GM21825 (cell line): ENCODE measurements at regions not wholly inside any gene's neighbourhood (a gene's known extent, or its start where the extent isn't known, plus 50 kb on each side); places are given as distances from the start of the nearest gene placed in this dataset.

Experiments used
- ATAC-seq: cut with Tn5 transposase; IDR thresholded peaks from one replicate; pipeline ENCODE4 v1.9.1; 2021; ENCODE audit warnings: mild to moderate bottlenecking, moderate library complexity; ENCODE audit not compliant: unreplicated experiment

DNA sequence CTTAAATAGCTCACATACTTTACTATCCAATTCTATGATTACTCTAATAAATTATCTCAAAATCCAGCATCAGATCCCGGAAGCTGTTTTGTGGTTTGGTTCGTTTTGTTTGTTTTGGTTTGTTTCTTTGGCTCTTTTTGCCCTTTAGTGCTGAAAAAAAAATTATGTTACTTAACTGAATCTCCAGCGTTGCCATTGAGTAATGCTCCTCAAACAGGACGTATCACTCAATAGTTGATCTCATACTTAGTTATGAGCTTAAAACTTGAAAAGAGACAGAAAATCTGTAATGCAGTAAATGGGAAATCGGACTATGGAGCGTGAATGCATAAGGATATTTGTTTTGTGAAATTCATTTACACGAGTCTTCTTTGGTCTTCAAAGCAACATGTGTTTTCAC lies 533.8 kb upstream of the TMPRSS15 start:
- no peak for ATAC-seq

DNA sequence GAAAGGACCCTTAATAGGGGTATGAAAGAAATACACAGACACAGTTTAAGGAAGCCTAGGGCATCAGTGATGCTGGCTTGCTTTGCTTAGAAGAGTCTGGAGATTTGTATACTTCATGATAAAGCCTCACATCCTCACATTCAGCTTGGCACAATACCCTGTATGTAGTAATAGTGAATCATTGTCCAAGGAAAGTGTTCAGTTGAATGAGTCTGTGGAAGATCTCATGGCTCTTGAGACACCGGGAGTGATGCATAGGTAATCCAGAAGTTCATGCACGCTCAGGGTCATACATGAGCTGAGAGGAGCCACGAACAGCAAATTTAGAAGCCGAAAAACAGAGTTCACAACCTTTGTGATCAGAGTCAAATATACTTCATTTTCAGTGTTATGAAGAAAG lies 537.2 kb upstream of the TMPRSS15 start:
- ATAC-seq: no peak

DNA sequence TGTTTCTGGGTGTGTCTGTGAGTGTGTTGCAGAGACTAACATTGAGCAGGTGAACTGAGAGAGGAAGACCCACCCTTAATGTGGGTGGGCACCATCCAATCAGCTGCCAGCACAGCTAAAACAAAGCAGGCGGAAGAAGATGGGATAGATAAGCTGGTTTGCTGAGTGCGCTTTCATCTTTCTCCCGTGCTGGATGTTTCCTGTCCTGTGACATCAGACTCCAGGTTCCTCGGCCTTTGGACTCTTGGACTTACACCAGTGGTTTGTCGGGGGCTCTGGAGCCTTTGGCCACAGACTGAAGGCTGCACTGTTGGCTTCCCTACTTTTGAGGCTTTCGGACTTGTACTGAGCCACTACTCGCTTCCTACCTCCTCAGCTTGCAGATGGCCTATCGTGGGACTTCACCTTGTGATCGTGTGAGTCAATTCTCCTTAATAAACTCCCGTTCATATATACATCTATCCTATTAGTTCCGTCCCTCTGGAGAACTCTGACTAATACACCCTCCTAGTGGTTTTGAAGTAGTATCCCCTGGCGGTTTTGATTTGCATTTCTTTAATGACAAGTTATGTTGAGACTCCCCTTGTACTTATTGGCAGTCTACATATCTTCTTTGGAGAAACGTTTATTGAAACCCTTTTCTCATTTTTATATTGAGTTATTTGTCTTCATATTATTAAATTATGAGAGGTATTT lies 546.6 kb upstream of the TMPRSS15 start:
- ATAC-seq: no peak

DNA sequence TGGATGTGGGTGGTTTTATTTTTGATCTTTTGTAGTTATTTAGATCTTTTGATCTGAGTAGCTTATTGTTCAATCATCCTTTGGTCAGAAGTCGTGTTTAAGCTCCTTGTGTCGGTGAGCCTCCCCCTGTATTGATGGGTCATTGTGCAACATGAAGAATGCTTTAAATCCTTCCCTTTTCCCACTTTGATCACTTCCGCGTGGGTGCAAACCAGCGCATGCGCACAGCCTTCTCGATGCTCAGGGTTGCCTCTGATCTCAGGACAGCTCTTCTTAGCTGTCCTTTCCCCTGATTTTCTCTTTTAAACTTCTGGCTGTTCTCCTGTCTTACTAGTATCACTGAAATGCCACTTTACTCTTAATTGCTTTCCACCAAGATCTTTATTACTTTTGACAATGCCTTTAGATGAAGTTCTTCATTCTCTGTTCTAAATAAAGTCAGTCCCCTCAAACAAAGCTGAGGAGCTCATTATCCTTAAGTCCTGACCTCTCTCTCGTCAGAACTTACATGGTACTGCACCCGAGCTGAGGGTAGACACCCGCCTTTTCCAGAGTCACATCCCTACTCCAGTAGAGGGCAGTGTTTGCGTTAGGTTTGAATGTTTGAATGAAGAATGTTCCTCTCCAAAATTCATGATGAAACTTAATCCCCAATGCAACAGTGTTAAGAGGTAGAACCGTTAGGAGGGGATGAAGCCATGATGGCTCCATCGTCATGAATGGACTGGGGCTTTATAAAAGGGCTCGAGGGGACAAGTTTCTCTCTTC lies 547.9 kb upstream of the TMPRSS15 start:
- ATAC-seq: no peak

DNA sequence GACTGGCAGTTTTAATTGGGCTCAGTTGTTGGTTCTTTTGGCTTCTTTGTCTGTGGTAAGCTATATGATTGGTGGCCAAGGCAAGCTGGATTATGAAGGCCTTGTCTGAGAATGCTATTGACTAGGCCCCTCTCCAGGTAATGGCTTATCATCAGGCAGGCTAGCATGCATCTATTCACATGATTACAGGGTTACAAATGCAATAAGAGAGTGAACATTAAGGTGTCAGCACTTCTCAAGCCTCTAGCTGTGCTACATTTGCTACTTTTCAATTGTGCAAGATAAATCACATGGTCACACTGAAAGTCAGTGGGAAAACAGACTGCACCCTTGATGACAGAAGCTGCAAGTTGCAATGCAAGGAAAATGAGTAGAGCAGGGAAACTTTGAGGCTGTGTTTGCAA lies 550.9 kb upstream of the TMPRSS15 start:
- ATAC-seq: no peak

DNA sequence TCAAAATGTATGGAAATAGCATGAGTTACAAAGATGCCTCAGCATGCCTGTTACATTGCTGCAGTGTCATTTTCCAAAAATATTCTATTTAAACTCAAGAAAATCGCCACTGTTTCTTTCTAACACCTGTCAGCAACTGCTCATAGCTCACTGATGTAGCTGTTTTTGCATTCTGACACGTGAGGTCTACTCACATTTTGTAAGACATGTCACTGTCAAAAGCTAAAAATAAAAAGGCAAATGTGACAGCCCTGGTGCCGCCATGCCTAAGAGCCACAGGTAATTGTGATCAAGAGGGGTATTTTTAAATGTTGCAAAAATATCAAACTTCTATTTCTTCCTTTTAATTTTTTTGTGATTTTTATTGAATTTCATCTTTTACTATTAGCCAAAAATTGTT lies 556.2 kb upstream of the TMPRSS15 start:
- ATAC-seq: no peak

DNA sequence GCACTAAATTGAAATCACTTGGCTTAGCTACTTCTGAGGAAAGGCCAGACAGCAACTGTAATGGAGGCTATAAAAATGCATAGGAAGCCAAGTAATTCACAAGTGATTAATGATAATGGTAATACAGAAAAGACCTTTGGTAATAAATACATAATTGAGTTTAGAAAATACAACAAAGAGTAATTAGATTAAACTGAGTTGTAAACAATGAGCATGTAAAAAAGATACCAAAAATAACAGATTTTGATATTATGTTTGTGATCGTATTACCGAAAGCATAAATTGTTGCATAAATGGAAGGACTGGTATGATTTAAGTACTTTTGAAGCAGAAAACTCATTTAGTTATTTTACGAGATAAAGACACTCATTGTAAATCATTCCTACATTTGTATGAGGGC lies 556.7 kb upstream of the TMPRSS15 start:
- ATAC-seq: no peak

DNA sequence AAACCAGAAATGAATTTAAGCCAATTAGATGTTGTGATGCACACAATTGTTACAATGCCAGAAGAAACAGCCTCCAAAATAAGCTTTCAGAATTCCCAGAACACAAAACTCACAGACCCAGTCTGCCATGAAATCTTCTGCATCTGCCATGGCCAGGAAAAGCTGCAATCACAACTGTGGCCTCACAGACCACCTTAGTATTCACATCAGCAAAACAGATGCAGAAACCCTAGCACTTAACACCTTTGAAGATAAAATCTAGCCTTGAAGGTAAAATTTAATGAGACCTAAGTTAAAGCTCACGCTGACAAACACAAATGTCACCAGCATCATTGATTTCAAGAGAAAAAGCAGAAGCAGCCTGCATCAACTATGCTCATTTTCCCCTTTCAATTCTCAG lies 566.8 kb upstream of the TMPRSS15 start:
- no peak for ATAC-seq

DNA sequence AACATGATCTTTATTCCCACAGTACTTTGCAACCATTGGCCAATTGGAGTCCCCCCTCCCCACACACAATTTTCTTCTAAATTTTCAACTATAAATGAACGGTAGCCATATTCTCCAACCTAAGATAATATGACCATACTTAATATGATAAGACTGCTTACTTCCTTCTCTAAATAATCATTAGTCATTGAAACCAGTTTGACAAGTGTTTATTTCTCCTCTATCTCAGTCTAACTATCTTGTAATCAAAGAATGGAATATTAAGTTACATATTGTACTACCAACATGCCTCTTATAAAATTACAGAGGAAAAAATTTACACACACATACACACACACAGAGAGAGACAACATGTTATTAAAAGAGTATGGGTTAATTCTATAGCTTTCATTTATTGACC lies 567.4 kb upstream of the TMPRSS15 start:
- no peak for ATAC-seq

DNA sequence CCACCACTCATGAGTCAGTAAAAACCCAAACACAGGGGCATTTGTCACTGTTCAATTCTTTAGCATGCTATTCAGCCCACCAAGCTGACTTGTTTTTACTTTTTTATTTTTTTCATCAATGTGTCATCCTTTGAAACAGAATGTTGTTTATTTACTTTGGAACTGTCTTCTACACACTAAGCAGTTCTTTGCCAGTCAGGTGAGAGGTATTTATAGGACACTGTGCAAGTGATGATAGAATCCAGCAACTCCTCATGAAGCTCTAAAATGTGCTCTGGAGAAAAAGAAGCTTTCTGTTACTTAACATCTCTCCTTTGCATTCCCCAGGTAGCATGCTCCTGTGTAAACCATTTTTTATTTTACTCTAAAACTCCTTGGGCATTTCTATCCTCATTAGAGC lies 582.0 kb upstream of the TMPRSS15 start:
- ATAC-seq: no peak

DNA sequence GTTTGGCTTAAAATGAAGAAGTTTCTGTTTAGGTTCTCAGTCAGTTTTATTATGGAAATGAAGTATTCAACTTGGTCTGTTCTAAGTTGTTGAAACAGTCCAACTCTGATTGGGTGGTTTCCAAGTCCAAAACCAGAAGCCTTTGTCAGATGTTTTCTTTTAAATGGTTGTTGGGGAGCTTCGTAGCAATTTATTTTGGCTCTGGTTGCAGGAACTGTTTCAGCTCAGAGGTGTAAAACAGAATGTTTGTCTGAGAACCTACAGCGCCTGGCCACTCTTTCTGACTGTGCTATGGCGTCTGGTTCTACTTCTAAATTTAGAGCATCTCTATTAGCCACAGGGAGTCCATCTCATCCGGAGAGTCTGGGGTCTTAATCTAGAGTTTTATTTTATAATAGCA lies 582.6 kb upstream of the TMPRSS15 start:
- no peak for ATAC-seq

DNA sequence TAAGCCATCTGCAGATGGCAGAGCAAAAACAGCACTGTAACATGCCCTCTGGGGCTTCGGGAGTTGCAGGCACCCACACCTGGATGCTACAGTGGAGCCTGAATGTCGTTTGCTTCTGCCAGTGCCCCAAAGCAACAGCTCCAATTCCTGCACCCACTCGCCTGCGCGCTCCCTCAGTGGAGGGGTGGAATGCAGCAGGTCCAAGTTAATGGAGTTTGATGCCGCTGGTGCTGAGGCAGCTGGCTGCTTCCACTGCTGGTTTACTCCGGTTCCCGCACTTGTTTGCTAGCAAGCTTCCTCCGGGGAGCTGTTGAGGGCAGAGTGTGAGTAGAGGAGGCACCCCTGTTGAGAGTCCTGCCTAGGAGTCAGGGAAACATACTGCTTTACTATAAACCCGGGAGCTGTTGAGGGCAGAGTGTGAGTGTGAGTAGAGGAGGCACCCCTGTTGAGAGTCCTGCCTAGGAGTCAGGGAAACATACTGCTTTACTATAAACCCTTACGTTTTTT lies 584.0 kb upstream of the TMPRSS15 start:
- no peak for ATAC-seq

DNA sequence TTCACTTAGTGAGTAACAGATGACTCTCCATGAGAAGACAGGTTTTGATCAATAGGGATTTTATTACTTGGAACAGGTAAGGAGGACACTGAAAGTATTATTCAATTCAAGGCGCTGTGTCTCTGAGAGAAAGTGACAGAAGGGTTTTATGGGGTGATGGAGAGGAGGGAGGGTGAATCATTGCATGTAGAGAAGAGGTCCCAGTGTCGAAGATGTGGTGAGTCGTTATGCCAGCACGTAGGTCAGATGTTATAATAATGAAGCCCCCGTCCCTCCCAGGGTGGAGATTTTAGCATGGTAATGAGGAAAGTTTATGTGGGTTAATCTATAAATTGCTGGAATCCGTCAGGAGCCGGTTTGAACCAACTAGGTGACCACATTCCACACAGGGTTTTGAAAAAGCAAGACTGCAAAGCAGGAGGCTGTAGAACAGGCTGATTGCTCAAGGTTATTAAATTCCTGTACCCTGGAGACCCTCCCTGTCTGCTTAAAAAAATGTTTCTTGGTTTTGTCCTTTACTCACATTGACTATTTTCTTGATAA lies 586.4 kb upstream of the TMPRSS15 start:
- ATAC-seq: no peak

DNA sequence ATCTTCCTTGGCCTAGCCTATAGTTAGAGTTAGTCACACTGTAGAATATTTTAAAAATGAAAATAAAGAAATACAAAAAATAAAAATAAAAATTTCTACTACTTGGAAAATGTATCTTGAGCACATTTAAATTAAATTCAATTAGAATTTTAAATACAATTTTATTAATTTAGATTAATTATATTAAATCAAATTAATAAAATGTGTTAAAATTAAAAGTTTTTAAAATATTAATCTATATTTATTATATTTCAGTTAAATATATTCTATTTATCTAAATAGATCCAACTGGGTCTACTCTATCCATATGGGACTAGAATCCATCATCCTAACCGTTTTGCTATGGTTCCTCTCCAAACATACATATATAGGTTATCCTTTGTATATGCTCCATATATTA lies 588.3 kb upstream of the TMPRSS15 start:
- ATAC-seq: no peak

DNA sequence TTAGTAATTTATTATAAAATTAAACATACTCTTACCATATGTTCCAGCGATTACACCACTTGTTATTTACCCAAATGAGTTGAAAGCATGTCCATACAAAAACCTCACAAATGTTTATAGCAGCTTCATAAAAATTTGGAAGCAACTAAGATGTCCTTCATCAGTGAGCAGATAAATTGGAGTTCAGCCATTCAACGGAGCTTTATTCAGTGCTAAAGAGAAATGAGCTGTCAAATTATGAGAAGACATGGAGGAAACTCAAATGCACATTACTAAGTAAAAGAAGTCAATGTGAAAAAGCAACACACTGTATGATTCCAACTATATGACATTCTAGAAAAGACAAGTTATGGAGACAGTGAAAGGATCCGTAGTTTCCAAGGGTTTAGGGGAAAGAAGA lies 606.7 kb upstream of the TMPRSS15 start:
- no peak for ATAC-seq

DNA sequence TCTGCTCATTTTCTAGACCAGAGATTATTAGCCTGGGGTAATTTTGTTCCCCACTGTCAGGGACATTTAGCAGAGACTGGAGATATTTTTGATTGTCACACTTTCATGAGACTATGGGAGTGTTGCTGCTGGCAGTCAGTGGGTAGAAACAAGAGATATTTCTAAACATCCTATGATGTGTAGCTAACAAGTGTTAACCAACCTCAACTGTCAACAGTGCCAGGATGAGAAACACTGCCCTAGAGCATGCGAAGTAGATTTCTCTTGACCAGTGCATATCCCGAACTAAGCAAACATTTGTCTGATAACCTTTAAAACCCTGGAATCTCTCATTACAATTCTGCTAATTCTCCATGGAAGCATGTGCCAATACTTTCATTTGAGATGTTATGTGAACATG lies 607.4 kb upstream of the TMPRSS15 start:
- no peak for ATAC-seq

DNA sequence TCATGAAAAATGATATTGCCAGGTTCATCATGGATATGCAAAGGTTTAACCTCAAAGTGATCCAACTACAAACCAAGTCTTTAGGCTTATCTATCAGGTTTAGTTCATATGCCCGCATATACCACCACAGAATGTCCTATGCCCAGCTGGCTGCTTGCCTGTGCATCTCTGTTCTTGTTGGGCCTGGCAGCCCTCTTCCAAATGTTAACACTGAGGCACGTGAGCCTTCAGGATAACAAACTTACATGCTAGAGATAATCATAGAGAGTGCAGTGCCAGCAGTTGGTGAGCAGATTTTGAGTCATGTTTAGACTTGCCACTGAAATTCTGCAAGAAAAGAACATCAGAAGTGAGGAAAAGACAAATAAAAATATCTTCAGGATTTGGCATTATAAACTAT lies 607.9 kb upstream of the TMPRSS15 start:
- no peak for ATAC-seq

DNA sequence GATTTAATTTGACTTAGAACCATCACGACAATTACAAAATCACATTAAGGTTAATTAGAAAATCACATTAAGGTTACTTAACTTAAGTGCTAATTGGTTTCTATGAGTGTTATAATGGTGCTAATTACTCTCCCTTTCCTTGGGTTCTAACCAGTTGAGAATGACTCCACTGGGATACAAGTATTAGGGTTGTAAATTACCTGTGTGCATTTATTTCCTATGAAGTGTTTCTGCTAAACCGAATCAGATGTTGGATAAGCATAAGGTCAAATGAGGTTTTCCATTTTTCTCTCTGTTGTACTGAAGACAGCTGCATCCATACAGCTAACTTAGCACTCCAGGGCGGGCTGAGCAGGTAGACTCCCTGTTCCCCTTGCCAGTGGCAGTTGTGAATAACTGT lies 610.3 kb upstream of the TMPRSS15 start:
- ATAC-seq: no peak

DNA sequence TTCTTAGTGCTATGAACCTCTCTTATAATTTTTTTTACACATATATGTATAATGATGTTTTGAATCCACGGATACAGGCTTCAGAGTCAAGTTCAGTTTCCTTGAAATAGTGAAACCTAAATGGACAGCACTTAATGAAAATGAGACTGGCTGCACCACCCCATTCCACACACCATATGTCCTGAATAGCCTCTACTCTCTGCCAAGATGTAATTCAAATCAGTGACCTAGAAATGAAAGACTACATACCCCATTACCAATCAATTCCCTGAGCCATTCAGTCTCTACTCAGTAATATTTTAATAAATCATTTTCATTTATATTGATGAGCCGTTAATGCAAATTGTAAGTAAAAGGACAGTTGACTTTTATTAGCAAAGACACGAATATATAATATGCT lies 614.9 kb upstream of the TMPRSS15 start:
- ATAC-seq: no peak

DNA sequence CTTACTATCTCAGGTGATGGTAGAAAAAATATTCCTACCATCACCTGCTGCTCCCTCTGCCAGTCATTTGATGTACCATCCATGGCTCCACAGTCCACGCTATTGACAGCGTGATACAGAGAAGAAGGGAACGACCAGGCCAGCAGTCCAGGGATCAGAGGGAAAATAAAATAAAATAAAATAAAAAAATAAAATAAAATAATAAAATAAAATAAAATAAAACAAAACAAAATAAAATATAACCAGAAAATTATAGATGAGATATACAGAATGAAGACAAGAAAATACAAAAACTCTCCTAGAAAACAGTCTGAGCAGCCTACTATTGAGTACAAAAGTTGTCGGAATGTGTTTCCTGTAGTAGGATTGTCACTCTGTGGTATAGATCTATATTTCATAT lies 619.4 kb upstream of the TMPRSS15 start:
- no peak for ATAC-seq

DNA sequence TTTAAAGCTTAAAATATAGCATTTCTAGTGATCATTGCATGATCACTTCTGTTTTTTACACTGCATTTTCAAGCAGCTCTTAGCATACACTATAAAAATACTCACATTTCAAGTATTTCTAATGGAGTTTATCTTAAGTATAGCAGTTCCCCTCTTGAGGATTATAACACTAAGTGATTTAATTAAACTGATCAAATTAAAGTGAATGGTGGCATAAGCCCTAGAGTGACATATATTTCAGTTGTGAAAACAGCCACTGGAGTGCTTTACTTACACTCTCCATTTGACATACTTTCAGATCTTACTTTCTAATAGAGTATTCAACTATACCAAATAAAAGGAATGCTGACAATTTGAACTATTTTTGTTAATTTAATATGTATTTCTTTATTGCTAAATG lies 623.3 kb upstream of the TMPRSS15 start:
- no peak for ATAC-seq

DNA sequence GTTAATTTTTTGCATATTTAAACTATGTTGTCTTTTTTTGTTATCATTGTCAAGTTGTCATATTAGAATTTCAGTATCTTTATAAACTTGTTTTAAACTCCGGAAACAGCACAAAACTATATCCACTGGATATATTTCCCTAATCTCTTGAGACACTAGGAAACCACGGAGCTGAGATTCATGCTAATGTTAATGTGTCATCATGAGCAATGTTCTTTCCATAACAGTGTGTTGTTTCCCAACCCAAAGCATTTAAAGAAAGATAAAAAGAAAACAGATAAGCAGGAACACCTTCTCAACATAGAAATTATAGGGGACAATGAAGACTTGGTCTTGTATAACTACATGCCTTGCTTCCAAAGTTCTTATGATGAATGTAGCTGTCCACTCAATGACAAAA lies 626.2 kb upstream of the TMPRSS15 start:
- ATAC-seq: no peak
